H1 (cell line): ENCODE measurements at regions not wholly inside any gene's neighbourhood (a gene's known extent, or its start where the extent isn't known, plus 50 kb on each side); places are given as distances from the start of the nearest gene placed in this dataset.

Experiments
- CTCF ChIA-PET: fragments of 300-600 bp; sonication (Branson Sonifier 250); formaldehyde crosslinking; loops from one replicate; lab custom pipeline; 2021; ENCODE audit not compliant: partially characterized antibody; lab: Charles Lee
- POLR2A ChIA-PET: fragments of 300-600 bp; sonication (Branson Sonifier 250); formaldehyde crosslinking; loops from one replicate; lab custom pipeline; 2021; ENCODE audit warnings: inconsistent platforms; ENCODE audit not compliant: partially characterized antibody; lab: Charles Lee
- DNase-seq, 2 experiments: peaks; one replicate each; pipeline versions ENCODE4 v3.0.0 to v3.0.0-alpha.2; 2010 to 2022; ENCODE audit warnings: low spot score in 2 of 2, low read depth in 1 of 2, mixed read lengths in 1 of 2
- FAIRE-seq: peaks from 2 replicates; lab custom pipeline; 2011; peaks lifted over from hg19 to GRCh38; lab: Jason Lieb, UNC
- H2AFZ ChIP-seq: 2 replicates; pipeline ENCODE4 v1.8.1; 2012; ENCODE audit warnings: low read length, inconsistent platforms
- H2AK5ac ChIP-seq: 2 replicates; pipeline ENCODE4 v1.6.1; 2013; ENCODE audit warnings: low read depth, low read length
- H2BK120ac ChIP-seq: replicated peaks from 2 replicates; pipeline ENCODE3; 2013; ENCODE audit warnings: low read depth, low read length, inconsistent platforms
- H2BK12ac ChIP-seq: 2 replicates; pipeline ENCODE4 v1.6.1; 2013; ENCODE audit warnings: low read depth, low read length
- H2BK15ac ChIP-seq: 2 replicates; pipeline ENCODE4 v1.6.1; 2013; ENCODE audit warnings: low read length
- H2BK20ac ChIP-seq: 2 replicates; pipeline ENCODE4 v1.6.1; 2013; ENCODE audit warnings: low read length
- H2BK5ac ChIP-seq: 2 replicates; pipeline ENCODE4 v1.6.1; 2013; ENCODE audit warnings: low read depth, low read length
- H3K14ac ChIP-seq: 2 replicates; pipeline ENCODE4 v1.6.1; 2013; ENCODE audit warnings: inconsistent platforms; ENCODE audit not compliant: insufficient read length
- H3K18ac ChIP-seq: 2 replicates; pipeline ENCODE4 v1.6.1; 2013; ENCODE audit warnings: low read length; ENCODE audit errors: extremely low read depth
- H3K23ac ChIP-seq: 2 replicates; pipeline ENCODE4 v1.6.1; 2013; ENCODE audit warnings: inconsistent platforms; ENCODE audit not compliant: insufficient read length
- H3K23me2 ChIP-seq: 2 replicates; pipeline ENCODE4 v1.6.1; 2013; ENCODE audit warnings: low read depth, low read length
- H3K27ac ChIP-seq: 2 replicates; pipeline ENCODE4 v1.6.1; 2011; ENCODE audit warnings: low read depth, low read length, inconsistent platforms
- H3K27me3 ChIP-seq, 4 experiments: replicated peaks in 1 of 4; 1 replicate in 1 of 4; 2 replicates in 3 of 4; pipeline versions ENCODE4 v1.6.1 to v1.8.1; 2011 to 2013; ENCODE audit warnings: low read length in 3 of 4, mild to moderate bottlenecking in 3 of 4, inconsistent platforms in 2 of 4, mixed read lengths in 2 of 4, moderate library complexity in 1 of 4; ENCODE audit not compliant: control insufficient read depth in 3 of 4, insufficient read depth in 3 of 4; ENCODE audit errors: extremely low read depth in 1 of 4
- H3K36me3 ChIP-seq, 4 experiments: 2 replicates each; pipeline versions ENCODE4 v1.6.1 to v1.8.1; 2011 to 2013; ENCODE audit warnings: mild to moderate bottlenecking in 4 of 4, low read length in 3 of 4, moderate library complexity in 2 of 4, control low read depth in 1 of 4, inconsistent platforms in 1 of 4; ENCODE audit not compliant: insufficient read depth in 4 of 4, control insufficient read depth in 2 of 4
- H3K4ac ChIP-seq: replicated peaks from 2 replicates; pipeline ENCODE3; 2013; ENCODE audit warnings: low read length, low read depth, mixed read lengths, inconsistent platforms; ENCODE audit not compliant: insufficient read length
- H3K4me1 ChIP-seq, 4 experiments: replicated peaks in 1 of 4; 1 replicate in 1 of 4; 2 replicates in 3 of 4; pipeline versions ENCODE4 v1.6.1 to v1.8.1; 2011 to 2013; ENCODE audit warnings: low read length in 3 of 4, inconsistent platforms in 2 of 4, mixed read lengths in 1 of 4; ENCODE audit not compliant: insufficient read depth in 4 of 4, control insufficient read depth in 3 of 4
- H3K4me2 ChIP-seq, 2 experiments: 2 replicates each; pipeline versions ENCODE4 v1.6.1 to v1.8.1; 2011 to 2013; ENCODE audit warnings: low read depth in 2 of 2, low read length in 2 of 2, control low read depth in 1 of 2, inconsistent platforms in 1 of 2, mild to moderate bottlenecking in 1 of 2; ENCODE audit not compliant: insufficient read depth in 1 of 2
- H3K4me3 ChIP-seq, 4 experiments: fragments of 200-600, 300-600 bp in 1 of 4; sonication (generic), shearing (Covaris generic), sonication (Bioruptor Twin) in 1 of 4; 2 replicates each; pipeline versions ENCODE4 v1.5.1 to v1.8.1; 2011 to 2016; ENCODE audit warnings: low read length in 4 of 4, low read depth in 3 of 4, control low read depth in 2 of 4, inconsistent platforms in 2 of 4, mild to moderate bottlenecking in 2 of 4, mixed read lengths in 1 of 4, moderate library complexity in 1 of 4; ENCODE audit not compliant: insufficient read depth in 2 of 4; ENCODE audit errors: extremely low read depth in 1 of 4
- H3K56ac ChIP-seq: replicated peaks from 2 replicates; pipeline ENCODE3; 2013; ENCODE audit warnings: low read depth, mild to moderate bottlenecking, mixed read lengths, low read length, inconsistent platforms; ENCODE audit not compliant: insufficient read length
- H3K79me1 ChIP-seq: 2 replicates; pipeline ENCODE4 v1.6.1; 2013; ENCODE audit warnings: low read depth, low read length, control low read depth
- H3K79me2 ChIP-seq, 2 experiments: 2 replicates each; pipeline versions ENCODE4 v1.6.1 to v1.8.1; 2012 to 2013; ENCODE audit warnings: low read length in 2 of 2, mild to moderate bottlenecking in 2 of 2, inconsistent platforms in 1 of 2; ENCODE audit not compliant: insufficient read depth in 2 of 2, control insufficient read depth in 1 of 2
- H3K9ac ChIP-seq, 4 experiments: replicated peaks in 1 of 4; 1 replicate in 1 of 4; 2 replicates in 3 of 4; pipeline versions ENCODE4 v1.6.1 to v1.8.1; 2011 to 2013; ENCODE audit warnings: low read depth in 3 of 4, low read length in 3 of 4, control low read depth in 2 of 4, mild to moderate bottlenecking in 2 of 4, moderate library complexity in 2 of 4, inconsistent platforms in 1 of 4; ENCODE audit errors: extremely low read depth in 1 of 4
- H3K9me3 ChIP-seq, 2 experiments: 2 replicates each; pipeline versions ENCODE4 v1.6.1 to v1.8.1; 2012 to 2013; ENCODE audit warnings: mild to moderate bottlenecking in 2 of 2, moderate library complexity in 2 of 2, control low read depth in 1 of 2, inconsistent platforms in 1 of 2, low read depth in 1 of 2, low read length in 1 of 2, mixed read lengths in 1 of 2; ENCODE audit not compliant: insufficient read depth in 2 of 2
- H4K20me1 ChIP-seq, 2 experiments: replicated peaks in 1 of 2; 2 replicates each; pipeline versions ENCODE3 to v1.8.1; 2011 to 2013; ENCODE audit warnings: inconsistent platforms in 2 of 2, low read length in 2 of 2, mild to moderate bottlenecking in 1 of 2; ENCODE audit not compliant: insufficient read depth in 2 of 2, control insufficient read depth in 1 of 2
- H4K5ac ChIP-seq: 2 replicates; pipeline ENCODE4 v1.6.1; 2013; ENCODE audit warnings: low read length, low read depth, mixed read lengths, inconsistent platforms; ENCODE audit not compliant: insufficient read length
- H4K8ac ChIP-seq: 2 replicates; pipeline ENCODE4 v1.8.0; 2013; ENCODE audit warnings: mild to moderate bottlenecking, moderate library complexity, low read length, inconsistent platforms; ENCODE audit not compliant: insufficient read depth; ENCODE audit errors: extremely low read depth
- H4K91ac ChIP-seq: replicated peaks from 2 replicates; pipeline ENCODE3; 2013; ENCODE audit warnings: low read length, mixed read lengths, inconsistent platforms; ENCODE audit not compliant: insufficient read length
- CHD1 ChIP-seq: IDR thresholded peaks from 2 replicates; pipeline ENCODE4 v1.6.1; 2012; ENCODE audit warnings: low read depth, low read length, improper control_type of control experiment
- SIRT6 ChIP-seq: IDR thresholded peaks from one replicate; pipeline ENCODE4 v1.7.1; 2012; ENCODE audit warnings: low read length, inconsistent platforms
- TBP ChIP-seq: IDR thresholded peaks from 2 replicates; pipeline ENCODE4 v1.6.1; 2011; ENCODE audit warnings: low read depth, low read length, improper control_type of control experiment
- WGBS, 2 experiments: shearing (Covaris generic) in 1 of 2; methylation state at CpG; one replicate each; pipeline versions ENCODE4 v1.1.6 to v1.1.7; 2013 to 2015; ENCODE audit warnings: low lambda C conversion rate in 2 of 2, mixed read lengths in 2 of 2, inconsistent platforms in 1 of 2, low coverage in 1 of 2, missing lambda C conversion rate in 1 of 2; ENCODE audit not compliant: insufficient replicate concordance in 2 of 2, insufficient coverage in 1 of 2, insufficient read length in 1 of 2; ENCODE audit errors: extremely low coverage in 1 of 2, missing lambda C conversion rate in 1 of 2; 5-methylcytosine and 5-hydroxymethylcytosine counted together

- Histone ChIP-seq H3K79me1 (no peaks in the 10 kb centered on the region), H3K4me1 (no peaks in the 10 kb centered on the region), H2BK12ac (no peak overlapping the region), H3K4me3 (no peak overlapping the region), H3K14ac (no peak overlapping the region), H3K4ac (no peak overlapping the region), H2BK120ac (no peak overlapping the region), H3K18ac (no peak overlapping the region), H4K20me1 (no peaks in the 10 kb centered on the region), H3K27me3 (no peaks in the 10 kb centered on the region), H4K5ac (no peak overlapping the region), H2AFZ (no peak overlapping the region), H2AK5ac (no peak overlapping the region), H3K4me2 (no peak overlapping the region), H3K23ac (no peak overlapping the region), H4K91ac (no peak overlapping the region), H3K9me3 (no peaks in the 10 kb centered on the region), H3K23me2 (no peaks in the 10 kb centered on the region), H3K27ac (no peak overlapping the region), H3K56ac (no peak overlapping the region), H3K9ac (no peak overlapping the region), H3K79me2 (no peaks in the 10 kb centered on the region), H3K36me3 (no peaks in the 10 kb centered on the region), H2BK5ac (no peak overlapping the region), H2BK15ac (no peak overlapping the region), H2BK20ac (no peak overlapping the region), H4K8ac (no peak overlapping the region)
- TF ChIP-seq SIRT6 (no peak), CHD1 (no peak), TBP (no peak)
- DNase-seq, result no peak
- POLR2A ChIA-PET, result no interaction called here
- WGBS, 2 experiments, result 91% methylated on average over 5 of the region's 5 CpGs; no CpG with 5 or more reads in 1 of the 2 experiments
- CTCF ChIA-PET, result no interaction called here
- FAIRE-seq, result no peak
These were observed 350.2 kb upstream of the CELF2 start for GRCh38 chr10:10667466-10667865.
